C4-2B (cell line): ENCODE measurements at regions not wholly inside any gene's neighbourhood (a gene's known extent, or its start where the extent isn't known, plus 50 kb on each side); places are given as distances from the start of the nearest gene placed in this dataset.

Experiments
- ZFX ChIP-seq: fragments of 450-650 bp; IDR thresholded peaks from 2 replicates; pipeline ENCODE4 v1.6.1; 2017
- TF ChIP-seq, protein P1 (sequence below): fragments of 450-650 bp; conservative IDR thresholded peaks from 2 replicates; pipeline ENCODE4 v1.5.1; 2017; ENCODE audit warnings: mild to moderate bottlenecking

DNA sequence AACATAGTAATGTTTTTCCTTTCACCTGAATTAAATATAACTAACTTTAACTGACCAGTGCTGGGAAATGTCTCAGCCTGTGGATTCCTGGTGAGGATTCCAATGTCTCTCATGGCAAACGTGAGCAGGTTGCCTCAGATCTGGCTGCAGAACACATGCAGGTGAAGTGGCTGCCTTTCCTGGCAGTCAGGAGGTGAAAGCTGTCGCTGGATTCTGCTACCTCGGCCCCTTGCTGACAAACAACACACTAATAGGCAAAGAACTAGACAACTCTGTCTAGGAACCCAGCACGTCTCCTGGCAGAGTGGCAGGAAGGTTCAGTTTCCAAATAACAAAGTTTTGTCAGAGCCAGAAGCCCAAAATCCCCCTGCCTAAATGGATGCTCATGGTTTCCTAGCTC lies 400.8 kb upstream of the PPP2R3A start:
- TF ChIP-seq, protein P1, sequence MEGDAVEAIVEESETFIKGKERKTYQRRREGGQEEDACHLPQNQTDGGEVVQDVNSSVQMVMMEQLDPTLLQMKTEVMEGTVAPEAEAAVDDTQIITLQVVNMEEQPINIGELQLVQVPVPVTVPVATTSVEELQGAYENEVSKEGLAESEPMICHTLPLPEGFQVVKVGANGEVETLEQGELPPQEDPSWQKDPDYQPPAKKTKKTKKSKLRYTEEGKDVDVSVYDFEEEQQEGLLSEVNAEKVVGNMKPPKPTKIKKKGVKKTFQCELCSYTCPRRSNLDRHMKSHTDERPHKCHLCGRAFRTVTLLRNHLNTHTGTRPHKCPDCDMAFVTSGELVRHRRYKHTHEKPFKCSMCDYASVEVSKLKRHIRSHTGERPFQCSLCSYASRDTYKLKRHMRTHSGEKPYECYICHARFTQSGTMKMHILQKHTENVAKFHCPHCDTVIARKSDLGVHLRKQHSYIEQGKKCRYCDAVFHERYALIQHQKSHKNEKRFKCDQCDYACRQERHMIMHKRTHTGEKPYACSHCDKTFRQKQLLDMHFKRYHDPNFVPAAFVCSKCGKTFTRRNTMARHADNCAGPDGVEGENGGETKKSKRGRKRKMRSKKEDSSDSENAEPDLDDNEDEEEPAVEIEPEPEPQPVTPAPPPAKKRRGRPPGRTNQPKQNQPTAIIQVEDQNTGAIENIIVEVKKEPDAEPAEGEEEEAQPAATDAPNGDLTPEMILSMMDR = no peak
- TF ChIP-seq ZFX = no peak
